ENCODE measurements at regions not wholly inside any gene's neighbourhood (a gene's known extent, or its start where the extent isn't known, plus 50 kb on each side); places are given as distances from the start of the nearest gene placed in this dataset.

- no peak for DNase-seq
These were observed 88.5 kb upstream of the APCDD1 start for GRCh38 chr18:10365901-10366300.

DNA sequence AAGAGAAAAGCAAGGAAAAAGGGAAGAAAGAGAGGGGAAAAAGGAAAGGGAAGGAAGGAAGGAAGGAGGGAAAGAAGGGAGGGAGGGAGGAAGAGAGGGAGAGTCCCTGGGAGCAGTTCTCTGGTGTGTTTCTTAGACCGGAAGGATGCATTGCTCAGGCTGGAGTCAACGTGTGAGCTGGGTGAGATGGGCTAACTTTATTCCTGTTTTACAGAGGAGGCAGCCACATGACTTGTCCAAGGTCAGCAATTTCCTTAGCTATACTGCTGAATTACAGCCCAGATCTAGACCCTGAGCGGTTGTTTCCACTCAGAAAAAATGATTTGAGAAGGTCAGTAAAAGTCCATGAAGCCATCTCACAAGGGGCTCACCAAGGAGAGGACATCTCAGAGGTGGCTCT lies 86.6 kb upstream of the APCDD1 start:
- DNase-seq = no peak

DNA sequence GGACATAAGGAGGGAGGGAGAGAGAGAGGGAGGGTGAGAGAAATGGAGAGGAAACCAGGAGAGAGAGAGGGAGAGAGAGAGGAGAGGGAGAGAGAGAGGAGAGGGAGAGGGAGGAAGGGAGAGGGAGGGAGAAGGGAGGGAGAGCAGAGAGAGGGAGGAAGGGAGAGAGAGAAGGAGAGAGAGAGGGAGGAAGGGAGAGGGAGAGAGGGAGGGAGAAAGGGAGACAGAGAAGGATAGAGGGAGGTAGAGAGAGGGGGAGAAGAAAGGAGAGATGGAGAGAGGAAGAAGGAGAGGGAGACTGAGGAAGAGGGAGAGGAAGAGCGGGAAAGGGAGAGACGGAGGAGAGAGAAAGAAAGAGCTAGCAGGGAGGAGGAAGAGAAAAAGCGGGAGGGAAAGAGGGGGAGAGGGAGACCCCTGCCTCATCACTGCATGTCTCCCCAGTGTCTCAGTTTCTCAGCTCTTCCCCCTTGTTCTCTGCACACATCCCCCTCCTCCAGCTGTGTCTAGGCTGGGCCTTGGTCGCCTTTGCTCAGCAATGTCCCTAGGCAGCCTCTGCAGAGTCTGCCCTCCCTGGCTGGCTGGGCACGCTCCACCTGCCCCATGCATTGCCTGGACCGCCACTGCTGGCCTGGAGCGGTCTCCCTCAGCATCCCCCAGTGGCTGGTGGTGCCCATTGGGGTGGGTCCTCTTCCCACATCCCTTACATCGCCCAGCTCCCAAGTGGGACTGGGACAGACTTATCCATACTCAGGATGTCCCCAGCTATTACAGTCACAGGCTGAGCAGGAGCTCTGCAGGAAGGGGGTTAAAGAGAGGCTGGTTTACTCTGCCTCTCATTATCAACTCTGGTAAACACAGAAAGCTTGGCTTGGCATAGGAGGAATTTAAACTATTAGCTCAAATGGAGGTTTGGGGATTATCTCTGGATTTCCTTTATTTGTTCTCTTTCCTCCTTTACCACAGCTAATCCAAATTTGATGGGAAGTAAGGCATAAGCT lies 85.7 kb upstream of the APCDD1 start:
- DNase-seq = no peak

GRCh38 chr18:10370716-10371115 lies 83.7 kb upstream of the APCDD1 start:
- DNase-seq = no peak

DNA sequence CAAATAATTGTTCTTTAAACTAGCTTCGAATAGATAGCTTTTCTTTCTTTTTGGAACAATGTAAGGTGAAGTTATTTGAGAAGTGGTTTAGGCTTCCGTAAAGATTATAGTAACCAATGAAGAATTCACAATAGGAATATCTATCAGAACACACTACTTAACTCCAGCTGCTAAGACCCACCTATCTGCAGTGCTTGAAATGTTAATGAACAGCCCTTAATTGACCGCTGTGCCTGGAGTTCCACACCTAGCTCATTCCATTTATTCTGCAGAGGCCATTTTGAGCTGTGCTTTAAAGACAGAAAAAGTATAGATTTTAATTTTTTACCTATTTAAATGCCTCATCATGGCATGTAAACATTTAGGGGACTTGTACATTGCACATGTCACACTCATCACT lies 83.3 kb upstream of the APCDD1 start:
- DNase-seq = no peak

GRCh38 chr18:10374195-10374594 lies 80.2 kb upstream of the APCDD1 start:
- DNase-seq = no peak

GRCh38 chr18:10374636-10375293 lies 79.7 kb upstream of the APCDD1 start:
- no peak for DNase-seq

- DNase-seq = no peak
These were observed 77.7 kb upstream of the APCDD1 start for GRCh38 chr18:10376731-10377130.

- DNase-seq = no peak
These were observed 76.5 kb upstream of the APCDD1 start for GRCh38 chr18:10377956-10378355.

- no peak for DNase-seq
These were observed 75.6 kb upstream of the APCDD1 start for GRCh38 chr18:10378688-10379420.

DNA sequence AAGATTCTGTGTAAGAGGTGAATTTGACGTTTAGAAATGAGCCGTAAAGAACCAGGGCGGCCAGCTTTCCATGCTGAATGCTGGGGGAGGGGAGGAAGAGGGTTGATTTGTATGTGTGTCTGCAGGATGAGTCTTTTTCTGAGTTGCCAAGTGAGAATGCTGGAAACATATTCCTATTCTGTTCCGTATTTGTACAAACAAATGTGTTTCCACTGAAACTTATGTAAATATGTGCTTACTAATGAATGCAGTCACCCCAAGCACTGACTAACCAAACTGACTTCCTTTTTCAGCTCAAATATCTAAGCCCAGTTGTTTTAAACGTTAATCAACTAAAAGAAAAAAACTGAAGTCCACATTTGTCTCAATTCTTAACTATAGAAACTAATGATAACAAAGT lies 74.9 kb upstream of the APCDD1 start:
- DNase-seq = no peak

GRCh38 chr18:10381516-10381915 lies 72.9 kb upstream of the APCDD1 start:
- no peak for DNase-seq

DNA sequence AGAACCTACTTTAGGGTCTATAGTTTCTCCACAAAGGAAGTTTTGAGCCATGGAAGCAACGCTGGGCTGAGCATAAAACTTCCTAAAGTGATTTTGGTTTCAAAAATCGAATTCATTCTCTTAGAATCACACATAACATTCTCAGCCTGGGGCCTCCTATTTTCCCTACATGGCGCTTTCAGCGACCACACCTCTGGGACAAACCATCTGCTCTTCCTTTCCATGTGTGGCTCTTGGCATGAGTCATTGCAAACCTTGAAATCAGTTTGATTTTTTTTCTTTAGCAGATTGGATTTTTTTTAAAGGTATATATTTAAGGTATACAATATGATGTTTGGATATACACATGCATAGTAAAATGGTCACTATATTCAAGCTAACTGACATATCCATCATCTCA lies 72.5 kb upstream of the APCDD1 start:
- DNase-seq = no peak

DNA sequence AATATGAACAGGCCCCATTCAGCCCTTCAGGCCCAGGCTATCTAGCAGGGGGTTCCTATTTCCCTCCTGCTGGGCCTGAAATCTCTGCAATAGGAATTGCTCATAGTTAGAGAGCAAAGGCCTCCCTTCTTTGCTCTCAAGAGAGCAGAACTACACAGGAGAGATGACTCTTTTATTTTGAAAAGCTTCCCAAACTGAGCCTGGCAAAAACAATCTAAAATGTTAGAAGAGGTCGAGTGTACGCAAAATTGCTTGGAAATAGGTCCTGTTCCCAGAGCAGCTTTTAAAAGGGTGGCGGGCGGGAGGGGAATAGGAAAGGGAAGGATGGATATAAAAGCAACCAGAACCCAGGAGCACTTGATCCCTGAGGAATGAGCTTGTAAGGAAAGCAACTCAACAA lies 68.4 kb upstream of the APCDD1 start:
- no peak for DNase-seq

- DNase-seq = no peak
These were observed 67.5 kb upstream of the APCDD1 start for GRCh38 chr18:10386956-10387355.

GRCh38 chr18:10387399-10387798 lies 67.0 kb upstream of the APCDD1 start:
- no peak for DNase-seq

DNA sequence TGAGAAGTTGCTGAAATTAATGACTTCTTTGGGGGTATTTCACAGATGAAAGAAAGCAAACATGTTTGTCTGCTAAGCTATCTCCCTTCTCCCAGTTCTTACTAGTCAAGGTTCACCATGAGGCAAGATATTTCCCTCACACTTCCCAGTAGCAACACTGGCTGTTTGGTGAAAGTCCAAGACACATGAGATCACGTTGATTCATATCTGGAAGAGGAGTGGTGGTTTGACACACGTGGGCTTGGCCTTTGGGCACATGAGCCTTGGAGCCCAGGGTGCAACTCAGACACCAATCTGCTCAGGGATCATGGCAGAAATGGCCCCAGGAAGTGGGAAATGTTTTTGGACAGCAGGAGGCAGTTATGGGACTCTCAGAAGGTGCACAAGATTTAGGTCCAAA lies 66.1 kb upstream of the APCDD1 start:
- no peak for DNase-seq

DNA sequence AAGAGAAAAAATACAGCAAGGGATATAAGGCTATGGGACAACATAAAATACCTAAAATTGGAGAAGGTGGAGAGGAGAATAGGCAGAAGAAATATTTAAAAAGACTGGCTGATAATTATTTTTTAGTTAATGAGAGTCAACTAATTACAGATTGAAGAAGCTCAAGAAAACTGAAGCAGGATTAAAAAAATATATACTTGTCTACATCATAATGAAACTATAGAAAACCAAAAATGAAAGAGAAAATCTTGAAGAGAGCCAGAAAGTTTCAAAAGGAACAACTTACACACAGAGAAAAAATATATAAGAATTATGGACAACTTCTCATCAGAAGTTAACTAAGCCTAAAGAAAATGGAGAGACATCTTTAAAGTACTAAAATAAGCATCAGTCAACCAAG lies 62.9 kb upstream of the APCDD1 start:
- DNase-seq = no peak

DNA sequence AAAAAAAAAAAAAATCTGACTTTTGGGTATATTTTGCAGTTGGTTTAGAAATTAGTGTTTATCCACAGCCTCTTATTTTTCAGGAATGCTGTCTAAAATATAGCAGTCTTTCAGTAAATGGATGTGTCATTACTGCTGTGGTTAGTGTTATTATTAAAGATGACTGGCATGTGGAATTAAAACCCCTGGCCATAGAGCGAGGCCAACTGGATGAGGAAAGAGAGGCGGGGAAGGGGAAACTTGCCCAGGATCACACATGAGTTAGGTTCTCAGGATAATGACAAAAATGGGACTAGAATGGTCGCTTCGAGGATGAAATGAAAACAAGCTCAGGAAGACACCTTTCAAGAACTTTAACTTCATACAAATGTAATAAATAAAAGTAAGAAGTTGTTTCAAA lies 57.4 kb upstream of the APCDD1 start:
- no peak for DNase-seq

- DNase-seq = no peak
These were observed 55.9 kb upstream of the APCDD1 start for GRCh38 chr18:10398571-10398970.

DNA sequence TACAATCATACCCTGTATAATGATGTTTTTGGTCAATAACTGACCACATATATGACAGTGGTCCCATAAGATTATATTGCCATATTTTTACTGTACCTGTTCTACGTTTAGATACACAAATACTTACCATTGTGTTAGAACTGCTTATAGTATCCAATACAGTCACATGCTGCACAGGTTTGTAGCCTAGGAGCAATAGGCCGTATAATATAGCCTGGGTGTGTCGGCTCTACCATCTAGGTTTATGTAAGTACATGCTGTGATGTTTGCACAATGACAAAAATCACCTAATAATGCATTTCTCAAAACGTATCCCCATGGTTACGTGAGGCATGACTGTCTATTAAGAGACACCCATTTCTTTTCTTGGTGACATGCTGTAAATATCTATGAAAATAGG lies 55.0 kb upstream of the APCDD1 start:
- DNase-seq = no peak

DNA sequence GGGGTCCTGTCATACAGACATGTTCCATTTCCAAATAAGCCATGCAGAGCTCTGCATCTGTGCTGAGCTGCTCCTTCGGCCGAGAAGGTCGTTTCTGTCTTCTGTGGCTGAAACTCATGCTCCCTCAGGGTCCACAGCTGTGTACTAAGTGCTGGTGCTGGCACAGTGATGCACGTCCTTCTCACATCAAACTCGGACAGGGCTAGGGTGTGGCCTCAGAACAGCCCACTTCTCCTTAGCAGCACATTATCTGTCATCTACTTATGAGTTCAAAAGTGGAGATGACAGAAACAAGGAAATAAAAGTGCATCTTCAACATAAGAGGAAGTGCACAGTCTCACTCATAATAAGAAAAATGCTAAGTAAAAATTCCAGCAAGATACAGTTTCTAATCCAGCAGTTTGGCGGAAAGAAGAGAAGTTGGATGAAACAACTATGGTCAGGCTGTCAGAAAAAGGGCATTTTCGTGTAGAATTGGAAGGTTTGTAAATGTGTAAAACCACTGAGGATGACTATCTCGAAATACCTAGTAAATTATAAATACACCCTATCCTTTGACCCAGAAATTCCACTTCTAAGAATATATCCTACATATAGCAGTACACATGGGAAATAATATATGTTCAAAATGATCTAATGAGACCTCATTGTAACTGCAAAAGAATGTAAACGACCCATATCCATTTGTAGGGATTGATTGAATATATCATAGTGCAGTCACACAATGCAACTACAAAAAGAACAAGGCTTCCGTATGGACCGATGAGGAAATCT lies 53.7 kb upstream of the APCDD1 start:
- DNase-seq = no peak

DNA sequence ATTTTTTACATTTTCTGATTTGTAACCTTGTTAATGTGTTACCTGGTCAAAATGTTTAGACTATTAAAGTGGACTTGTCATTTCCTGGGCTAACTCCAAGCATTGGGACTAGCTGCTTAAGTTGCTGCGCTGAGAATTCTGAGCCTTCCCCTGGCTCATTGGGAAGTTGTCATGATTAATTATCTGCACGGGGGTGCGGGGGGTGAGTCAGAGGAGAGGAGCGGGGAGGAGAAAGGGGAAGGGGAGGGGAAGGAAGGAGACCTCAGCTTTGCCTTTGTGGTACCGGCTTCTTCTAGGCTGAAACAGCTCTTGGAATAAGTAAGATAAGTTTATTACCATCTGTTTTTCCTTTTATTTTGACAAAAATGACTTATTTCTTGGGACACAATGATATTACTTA lies 52.9 kb upstream of the APCDD1 start:
- no peak for DNase-seq

Data from SW 1271 (cell line).